Forelimb muscle (tissue), 1 donor: ENCODE measurements at regions not wholly inside any gene's neighbourhood (a gene's known extent, or its start where the extent isn't known, plus 50 kb on each side); places are given as distances from the start of the nearest gene placed in this dataset.
"Not testable (repeated sequence)": the region's sequence is repeated elsewhere in the genome, so short reads cannot be mapped to it uniquely, and the experiment has no call there.

Experiments used
- DNase-seq: peaks from one replicate; pipeline ENCODE4 v3.0.0-alpha.2; 2013; ENCODE audit warnings: low read depth

DNA sequence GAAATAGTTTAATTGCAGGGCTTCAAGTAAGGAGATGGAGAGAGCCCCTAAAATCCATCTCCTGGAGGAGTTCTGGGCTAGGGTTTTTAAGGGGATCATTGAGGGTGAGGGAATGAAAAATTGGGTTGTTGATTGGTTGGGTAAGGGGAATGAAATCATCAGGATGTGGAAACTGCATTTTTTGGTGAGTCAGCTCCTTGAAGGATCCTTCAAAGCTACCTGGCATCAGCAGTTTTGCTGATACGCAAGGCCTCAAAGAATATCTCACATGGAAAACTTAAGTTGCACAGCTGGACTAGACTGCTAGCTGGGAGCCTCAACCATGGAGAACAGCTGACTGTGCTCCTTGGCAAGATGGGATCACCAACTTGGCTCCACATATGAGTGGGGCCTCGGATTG, 136.7 kb downstream of the FGF10 start:
- no peak for DNase-seq

DNA sequence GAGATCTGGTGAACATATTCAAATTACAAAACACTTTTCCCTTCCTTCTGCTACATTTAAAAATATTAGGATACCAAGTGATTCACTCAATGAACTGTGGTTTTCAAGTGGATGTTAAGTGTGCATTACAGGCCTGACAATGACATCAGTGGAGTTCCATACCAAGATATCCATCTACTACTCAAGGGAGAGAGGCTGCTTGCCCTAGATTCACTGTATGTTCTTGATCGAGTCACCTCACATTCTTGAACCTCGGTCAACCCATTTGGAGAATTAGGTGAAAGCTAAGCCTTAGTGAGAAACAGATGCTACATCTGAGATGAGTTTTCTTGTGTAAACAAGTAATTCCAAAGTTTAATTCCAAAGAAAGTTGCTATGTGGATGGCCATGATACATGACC, 142.2 kb downstream of the FGF10 start:
- DNase-seq, result no peak

GRCh38 chr5:44245935-44246334, 143.3 kb downstream of the FGF10 start:
- no peak for DNase-seq

DNA sequence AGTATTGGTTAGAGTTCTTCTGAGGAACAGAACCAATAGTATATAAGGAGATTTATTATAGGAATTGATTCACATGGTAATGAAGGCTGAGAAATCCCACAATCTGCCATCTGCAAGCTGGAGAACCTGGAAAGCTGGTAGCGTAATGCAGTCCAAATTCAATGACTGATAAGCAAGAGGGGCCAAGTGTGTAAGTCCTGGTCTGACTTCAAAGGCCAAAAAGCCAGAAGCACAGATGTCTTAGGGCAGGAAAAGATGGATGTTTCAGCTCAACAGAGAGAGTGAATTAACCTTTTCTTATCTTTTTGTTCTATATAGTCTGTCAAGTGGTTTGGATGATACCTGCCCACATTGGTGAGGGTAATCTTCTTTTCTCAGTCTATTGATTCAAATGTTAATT, 146.4 kb downstream of the FGF10 start:
- DNase-seq, result no peak

DNA sequence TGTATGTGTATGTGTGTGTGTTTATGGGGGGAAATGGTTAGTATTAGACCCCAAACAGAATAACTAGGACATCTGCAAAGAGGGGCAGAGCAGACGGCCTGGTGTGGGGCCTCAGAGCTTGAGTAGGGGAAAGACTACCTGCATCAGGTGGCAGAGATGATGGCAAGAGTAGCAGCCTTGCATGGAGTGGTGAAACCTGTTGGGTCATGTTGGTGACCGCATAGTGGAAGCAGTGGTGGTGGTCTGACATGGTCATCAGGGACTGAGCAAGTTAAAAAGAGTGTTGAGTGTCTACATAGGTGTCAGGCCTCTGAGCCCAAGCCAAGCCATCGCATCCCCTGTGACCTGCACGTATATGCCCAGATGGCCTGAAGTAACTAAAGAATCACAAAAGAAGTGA, 153.2 kb downstream of the FGF10 start:
- DNase-seq, result no peak

GRCh38 chr5:44233691-44234090, 155.5 kb downstream of the FGF10 start:
- no peak for DNase-seq

DNA sequence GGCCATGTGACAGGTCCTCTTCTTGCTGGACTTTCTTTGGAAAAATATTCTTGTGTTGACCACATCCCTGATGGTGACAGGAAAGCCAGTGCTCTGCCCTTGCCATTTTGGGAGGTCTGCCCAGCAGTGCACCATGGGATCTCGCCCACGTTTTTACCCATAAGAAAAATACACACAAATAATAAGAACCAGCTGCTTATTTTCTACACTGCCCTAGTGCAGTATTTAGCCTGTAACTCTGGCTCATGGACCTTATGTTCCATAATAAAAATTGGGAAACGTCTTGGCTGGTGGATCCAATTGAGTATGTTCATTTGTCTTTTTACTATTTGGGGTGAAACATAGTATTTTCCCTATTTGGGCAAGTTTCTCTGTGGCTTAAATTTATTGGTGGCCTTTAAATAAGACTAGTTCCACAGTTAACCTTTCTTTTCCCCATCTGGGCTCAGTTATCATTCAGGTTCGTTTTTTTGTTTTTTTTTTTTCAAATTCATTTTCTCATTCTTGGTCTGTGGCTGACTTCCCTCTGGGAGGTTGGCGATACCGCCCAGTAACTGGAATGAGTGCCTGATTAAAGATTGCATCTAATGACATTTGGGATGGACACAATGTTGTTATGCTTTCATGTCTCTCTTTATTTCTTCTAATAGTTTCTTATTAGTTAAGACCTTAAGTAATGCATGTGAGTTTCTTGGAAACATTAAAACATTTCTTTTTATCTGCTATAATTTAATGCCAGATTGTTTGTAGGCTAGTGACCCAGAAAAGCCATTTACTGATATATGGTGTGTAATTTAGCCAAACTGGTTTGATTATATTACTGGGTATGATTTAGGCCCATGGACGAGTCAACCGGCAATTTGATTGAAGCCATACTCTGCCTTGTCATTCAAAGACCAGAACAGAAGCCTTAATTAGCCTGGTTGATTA, 163.7 kb downstream of the FGF10 start:
- DNase-seq, result no peak

DNA sequence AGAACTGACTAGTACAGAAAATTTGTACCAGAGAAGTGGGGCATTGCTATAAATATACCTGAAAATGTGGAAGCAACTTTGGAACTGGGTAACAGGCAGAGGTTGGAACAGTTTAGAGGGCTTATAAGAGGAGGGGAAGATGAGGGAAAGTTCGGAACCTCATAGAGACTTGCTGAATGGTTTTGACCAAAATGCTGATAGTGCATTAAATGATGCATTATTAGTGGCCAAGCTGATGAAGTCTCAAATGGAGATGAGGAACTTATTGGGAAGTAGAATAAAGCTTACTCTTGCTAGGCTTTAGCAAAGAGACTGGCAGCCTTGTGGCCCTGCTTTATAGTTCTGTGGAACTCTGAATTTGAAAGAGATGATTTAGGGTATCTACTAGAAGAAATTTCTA, 189.8 kb downstream of the FGF10 start:
- DNase-seq, result no peak

GRCh38 chr5:44189255-44189654, 200.0 kb downstream of the FGF10 start:
- DNase-seq, result no peak

DNA sequence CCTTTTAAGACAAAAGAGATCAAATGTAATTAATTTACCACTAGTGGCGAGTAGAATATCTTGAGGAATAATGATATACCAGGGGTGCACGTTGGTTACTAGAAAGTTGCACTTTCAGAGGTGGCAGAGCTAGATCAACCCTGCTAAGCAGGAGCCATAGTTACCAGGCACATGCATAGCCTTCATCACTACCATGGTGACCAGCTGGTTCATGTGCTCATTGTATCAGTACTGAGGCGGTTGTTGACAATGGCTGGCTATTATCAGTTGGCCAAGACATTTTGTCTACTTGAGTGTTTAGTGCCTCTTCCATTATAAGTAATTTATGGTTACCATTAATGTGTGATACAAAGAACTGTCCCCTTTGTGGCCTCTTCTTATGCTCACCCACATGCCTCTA, 201.2 kb downstream of the FGF10 start:
- DNase-seq, result no peak

DNA sequence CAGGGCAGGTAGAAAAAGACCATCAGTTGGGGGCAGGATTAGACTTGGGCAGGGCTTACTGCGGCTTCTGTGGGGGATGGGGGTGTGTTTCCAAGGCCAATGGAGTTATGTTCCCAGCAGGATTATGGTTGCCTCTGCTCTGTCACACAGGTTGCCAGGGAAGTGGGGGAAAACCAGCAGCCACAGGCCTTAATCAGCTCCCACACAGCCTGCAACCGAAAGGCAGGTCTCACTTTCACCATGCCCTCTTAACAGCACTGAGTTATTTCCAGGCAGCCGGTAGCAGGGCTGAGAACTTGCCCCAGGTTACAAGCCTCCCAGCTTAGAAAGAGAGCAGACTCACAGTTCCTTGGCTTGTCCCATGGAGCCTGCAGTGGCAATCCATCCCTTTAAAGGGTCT, 205.5 kb downstream of the FGF10 start:
- no peak for DNase-seq

GRCh38 chr5:44183312-44183711, 205.9 kb downstream of the FGF10 start:
- no peak for DNase-seq

DNA sequence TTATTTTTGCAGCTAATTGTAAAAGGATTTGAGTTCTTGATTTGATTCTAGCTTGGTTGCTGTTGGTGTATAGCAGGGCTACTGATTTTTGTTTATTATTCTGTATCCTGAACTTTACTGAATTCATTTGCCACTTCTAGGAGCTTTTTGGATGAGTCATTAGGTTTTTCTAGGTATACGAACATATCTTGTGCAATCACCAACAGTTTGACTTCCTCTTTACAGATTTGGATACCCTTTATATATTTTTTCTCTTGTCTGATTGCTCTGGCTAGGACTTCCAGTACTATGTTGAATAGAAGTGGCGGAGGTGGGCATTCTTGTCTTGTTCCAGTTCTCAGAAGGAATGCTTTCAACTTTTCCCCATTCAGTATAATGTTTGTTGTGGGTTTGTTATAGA, 210.8 kb downstream of the FGF10 start:
- DNase-seq, result no peak

DNA sequence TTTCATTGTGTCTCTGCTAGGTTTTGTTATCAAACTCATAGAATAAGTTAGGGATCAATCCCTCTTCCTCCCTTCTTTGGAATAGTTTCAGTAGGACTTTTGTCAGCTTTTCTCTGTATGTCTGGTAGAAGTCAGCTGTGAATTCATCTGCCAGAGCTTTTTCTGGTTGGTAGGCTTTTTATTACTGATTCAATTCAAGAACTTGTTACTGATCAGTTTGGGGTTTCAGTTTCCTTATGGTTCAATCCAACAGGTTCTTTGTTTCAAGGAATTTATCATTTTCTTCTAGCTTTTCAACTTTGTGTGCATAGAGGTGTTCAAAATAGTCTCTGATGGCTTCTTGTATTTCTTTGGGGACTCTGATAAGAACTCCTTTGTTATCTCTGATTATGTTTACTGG, 221.7 kb downstream of the FGF10 start:
- DNase-seq, result no peak

DNA sequence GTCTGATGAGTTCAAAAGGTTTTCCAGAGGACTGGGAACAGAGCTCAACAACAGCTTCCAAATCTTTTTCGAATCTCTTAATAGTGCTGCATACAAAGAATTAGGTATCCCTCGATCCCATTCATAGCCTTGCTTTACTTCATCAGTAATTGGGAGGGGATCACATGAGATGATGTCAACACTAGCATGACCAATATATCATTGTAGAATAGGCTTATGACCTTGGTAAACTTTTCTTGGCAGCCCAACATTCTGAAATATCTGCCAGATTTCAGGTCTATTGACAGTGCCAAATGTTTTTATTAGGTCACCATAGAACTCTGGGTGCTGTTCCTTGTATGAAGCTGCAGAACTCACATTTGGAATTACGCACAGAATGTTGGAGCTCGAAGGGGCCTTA, 228.9 kb downstream of the FGF10 start:
- DNase-seq, result peak; percentile 56

- no peak for DNase-seq
These were observed 239.0 kb downstream of the FGF10 start for GRCh38 chr5:44150075-44150723.

DNA sequence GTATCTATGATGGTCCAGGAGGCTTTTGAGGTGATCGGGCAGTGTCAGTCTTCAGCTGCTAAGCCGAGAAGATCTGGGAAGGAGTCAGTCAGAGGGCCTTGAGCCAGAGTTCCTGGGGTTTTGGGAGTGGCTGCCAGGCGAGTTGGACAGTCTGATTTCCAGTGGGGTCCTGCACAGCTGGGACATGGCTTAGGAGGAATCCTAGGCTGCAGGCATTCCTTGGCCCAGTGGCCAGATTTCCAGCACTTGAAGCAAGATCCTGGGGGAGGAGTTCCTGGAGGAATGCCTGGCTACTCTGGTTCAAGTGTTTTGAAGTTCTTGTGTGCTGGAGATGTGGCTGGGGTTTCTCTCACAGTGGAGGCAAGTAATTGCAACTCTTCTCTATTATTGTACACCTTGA, 271.3 kb downstream of the FGF10 start:
- DNase-seq, result not testable (repeated sequence)

GRCh38 chr5:44108232-44108631, 281.0 kb downstream of the FGF10 start:
- DNase-seq, result not testable (repeated sequence)

DNA sequence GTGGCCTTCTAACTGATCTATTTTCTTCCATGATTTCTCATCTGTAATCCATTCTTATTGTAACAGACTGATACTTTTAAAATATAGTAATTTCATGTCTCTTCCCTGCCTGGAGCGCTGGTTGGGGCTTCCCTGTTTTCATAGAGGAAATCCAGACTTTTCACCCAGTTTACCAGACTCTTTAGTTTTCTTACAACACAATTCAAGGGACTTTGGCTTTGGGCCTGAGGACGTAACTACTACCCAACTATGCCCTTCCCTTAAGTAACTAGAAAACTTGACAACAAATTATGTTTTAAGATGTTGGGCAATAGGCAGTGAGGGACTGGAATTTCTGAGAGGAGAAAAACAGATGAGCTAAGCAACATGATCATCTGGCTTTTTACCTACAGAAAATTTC, 289.6 kb downstream of the FGF10 start:
- DNase-seq, result no peak

DNA sequence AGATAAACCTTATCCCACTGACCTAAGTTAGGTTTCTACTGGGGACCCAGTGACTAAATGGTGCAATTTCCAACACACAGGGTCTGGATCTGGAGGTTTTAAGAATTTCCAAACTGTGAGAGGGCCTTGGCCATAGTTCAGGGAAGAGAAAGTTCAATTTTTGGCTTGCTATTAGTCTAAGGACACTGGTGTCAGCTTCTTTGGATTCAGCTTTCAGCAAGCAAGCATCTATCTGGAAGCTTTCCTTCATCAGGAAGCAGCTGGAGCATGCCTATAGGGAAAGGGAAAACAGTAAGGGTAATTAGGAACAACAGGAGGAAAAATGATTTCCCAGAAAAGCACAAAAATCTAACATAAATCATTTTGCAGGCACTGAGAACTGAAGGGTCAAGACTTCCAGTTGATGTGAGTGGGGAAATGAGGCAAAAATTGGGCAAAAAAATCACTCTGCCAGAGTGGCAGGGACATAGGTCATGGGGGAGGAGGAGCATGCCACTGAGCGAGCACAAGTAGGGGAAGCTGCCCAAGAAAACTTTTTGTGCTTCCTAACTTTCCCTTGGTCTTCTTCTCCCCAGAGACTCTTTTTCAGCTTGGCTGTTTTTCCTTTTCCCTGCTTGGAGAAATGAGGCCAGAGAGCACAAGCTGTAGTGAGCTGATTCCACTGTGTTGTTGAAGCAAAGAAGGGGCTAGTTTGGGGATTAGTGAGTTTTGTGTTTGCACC, 299.6 kb downstream of the FGF10 start:
- peak; percentile 70 for DNase-seq

- no peak for DNase-seq
These were observed 304.1 kb downstream of the FGF10 start for GRCh38 chr5:44085083-44085482.

GRCh38 chr5:44074547-44074946, 314.7 kb downstream of the FGF10 start:
- DNase-seq, result not testable (repeated sequence)

DNA sequence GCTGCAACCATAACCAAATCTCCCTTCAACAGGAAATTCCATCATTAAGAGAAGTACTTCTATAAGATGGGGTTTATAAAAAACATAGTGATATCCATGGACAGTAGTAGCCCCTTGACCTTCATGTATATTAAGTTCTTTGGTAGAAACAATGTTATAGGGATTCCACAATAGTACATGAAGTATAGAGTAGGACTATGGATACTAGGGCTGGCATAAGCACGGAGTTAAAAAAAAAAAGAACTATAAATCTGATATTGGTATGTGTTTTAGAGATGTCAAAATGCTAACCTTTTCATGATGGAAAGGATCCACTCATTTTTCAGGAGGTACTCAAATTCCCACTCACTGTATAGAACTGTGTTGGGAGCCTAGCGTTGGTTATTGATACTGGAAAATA, 337.6 kb downstream of the FGF10 start:
- DNase-seq, result no peak
